Fibroblast of mammary gland (primary cell): ENCODE measurements at regions not wholly inside any gene's neighbourhood (a gene's known extent, or its start where the extent isn't known, plus 50 kb on each side); places are given as distances from the start of the nearest gene placed in this dataset.
A peak's percentile ranks its signal among the peaks of the same experiment; 100 is the strongest.

Experiments used
- DNase-seq: peaks from one replicate; pipeline ENCODE4 v3.0.0-alpha.2; 2010; ENCODE audit warnings: low read depth
- H3K4me3 ChIP-seq: 2 replicates; pipeline ENCODE4 v1.5.1; 2011; ENCODE audit warnings: low read depth, mild to moderate bottlenecking, low read length, moderate library complexity; ENCODE audit not compliant: control insufficient read depth
- TF ChIP-seq, protein P1 (sequence below): conservative IDR thresholded peaks from 2 replicates; pipeline ENCODE4 v1.5.1; 2011; ENCODE audit warnings: low read depth, low read length, inconsistent platforms; ENCODE audit not compliant: control insufficient read depth, insufficient read depth

GRCh38 chrX:122863067-122863466, 321.0 kb upstream of the GRIA3 start:
- no peak overlapping the region for H3K4me3 ChIP-seq
- TF ChIP-seq, protein P1, sequence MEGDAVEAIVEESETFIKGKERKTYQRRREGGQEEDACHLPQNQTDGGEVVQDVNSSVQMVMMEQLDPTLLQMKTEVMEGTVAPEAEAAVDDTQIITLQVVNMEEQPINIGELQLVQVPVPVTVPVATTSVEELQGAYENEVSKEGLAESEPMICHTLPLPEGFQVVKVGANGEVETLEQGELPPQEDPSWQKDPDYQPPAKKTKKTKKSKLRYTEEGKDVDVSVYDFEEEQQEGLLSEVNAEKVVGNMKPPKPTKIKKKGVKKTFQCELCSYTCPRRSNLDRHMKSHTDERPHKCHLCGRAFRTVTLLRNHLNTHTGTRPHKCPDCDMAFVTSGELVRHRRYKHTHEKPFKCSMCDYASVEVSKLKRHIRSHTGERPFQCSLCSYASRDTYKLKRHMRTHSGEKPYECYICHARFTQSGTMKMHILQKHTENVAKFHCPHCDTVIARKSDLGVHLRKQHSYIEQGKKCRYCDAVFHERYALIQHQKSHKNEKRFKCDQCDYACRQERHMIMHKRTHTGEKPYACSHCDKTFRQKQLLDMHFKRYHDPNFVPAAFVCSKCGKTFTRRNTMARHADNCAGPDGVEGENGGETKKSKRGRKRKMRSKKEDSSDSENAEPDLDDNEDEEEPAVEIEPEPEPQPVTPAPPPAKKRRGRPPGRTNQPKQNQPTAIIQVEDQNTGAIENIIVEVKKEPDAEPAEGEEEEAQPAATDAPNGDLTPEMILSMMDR, result no peak
- no peak for DNase-seq

DNA sequence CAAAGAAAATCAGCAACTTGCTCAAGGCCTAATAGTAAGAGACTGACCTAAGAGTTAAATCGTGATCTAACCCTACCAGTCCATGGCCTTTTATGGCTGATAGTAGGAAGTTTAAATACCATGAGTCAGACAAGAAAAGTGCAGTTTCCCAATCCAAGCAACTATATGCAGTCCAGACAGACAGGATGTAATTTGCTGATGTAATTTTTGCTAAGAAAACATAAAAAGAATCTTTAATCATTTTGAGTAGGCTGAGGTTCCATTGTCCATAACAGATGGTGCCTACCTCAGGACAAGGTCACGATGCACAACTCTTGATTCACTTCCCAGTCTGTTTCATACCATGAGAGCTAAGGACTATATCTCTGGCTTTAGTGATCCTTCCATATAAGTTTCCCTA, 317.5 kb upstream of the GRIA3 start:
- DNase-seq, result peak; percentile 85
- H3K4me3 ChIP-seq, result no peak overlapping the region
- TF ChIP-seq, protein P1, result no peak

- DNase-seq, result peak; percentile 31
- TF ChIP-seq, protein P1, result no peak
- no peak overlapping the region for H3K4me3 ChIP-seq
Observed at GRCh38 chrX:122868631-122869030, 315.4 kb upstream of the GRIA3 start.

DNA sequence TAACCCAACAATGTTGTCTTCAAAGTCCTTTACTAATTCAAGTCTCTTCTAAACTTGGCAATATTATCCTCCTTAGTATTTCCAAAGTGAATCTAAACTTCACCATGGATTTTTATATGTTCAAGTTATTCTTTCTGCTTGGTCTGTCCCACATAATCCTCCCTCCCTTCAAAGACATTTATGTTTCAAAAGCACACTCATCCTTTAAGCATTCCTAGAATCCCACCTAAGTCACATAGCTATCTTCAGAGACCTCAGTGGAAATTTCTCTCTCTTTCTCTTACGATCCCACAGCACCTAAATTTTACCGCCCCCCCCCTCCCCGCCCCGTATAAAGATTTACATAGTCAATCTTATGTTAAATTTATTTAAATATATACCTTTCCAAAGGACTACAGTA, 314.9 kb upstream of the GRIA3 start:
- TF ChIP-seq, protein P1, result no peak
- no peak for DNase-seq
- H3K4me3 ChIP-seq, result no peak overlapping the region

DNA sequence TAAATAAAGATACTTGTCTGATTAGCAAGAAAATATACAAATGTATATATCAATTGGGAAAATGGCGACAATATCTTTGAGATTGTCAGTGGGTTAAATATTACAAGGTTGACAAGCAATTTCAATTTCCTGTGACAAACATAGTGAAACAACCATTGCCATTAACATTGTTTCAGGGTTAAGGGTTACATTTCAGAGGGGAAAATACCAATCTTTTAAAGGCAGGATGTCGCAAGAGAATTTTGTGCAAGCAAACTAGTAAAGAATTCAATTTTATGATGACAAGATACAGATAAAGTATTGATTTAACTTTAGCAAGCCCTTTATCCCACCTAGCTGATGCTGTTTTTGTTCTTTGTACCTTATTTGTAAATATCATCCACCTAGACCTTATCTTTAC, 305.8 kb upstream of the GRIA3 start:
- TF ChIP-seq, protein P1, result no peak
- H3K4me3 ChIP-seq, result no peak overlapping the region
- DNase-seq, result no peak

DNA sequence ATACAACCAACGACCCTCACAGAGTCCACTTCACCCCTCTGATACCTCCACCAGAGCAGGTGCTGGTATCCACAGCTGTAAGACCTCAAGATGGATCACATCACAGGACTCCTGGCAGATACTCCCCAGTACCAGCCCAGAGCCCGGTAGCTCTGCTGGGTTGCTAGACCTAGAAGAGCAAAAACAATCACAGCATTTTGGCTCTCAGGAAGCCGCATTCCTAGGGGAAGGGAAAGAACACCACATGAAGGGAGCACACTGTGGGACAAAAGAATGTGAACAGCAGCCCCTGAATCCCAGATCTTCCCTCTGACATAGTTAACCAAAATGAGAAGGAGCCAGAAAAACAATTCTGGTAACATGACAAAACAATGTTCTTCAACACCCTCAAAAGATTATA, 303.1 kb upstream of the GRIA3 start:
- TF ChIP-seq, protein P1, result no peak
- no peak for DNase-seq
- H3K4me3 ChIP-seq, result no peak overlapping the region

DNA sequence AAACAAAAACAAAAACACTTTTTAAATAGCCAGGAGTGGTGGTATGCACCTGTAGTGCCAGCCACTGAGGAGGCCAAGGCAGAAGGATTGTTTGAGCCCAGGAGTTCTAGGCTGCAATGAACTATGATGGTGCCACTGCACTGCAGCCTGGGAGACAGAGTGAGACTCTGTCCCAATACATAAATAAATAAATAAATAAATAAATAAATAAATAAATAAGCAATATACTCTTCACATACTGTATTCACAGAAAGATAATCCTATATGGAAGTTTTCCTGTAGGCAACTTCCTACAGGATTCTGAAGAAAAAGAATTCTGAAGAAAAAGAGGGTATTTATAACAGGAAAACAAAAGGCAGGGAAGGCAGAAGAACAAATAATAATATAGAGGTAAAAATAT, 293.3 kb upstream of the GRIA3 start:
- DNase-seq, result no peak
- TF ChIP-seq, protein P1, result no peak
- H3K4me3 ChIP-seq, result no peak overlapping the region
